ENCODE measurements at regions not wholly inside any gene's neighbourhood (a gene's known extent, or its start where the extent isn't known, plus 50 kb on each side); places are given as distances from the start of the nearest gene placed in this dataset.
A peak's percentile ranks its signal among the peaks of the same experiment; 100 is the strongest.

- DNase-seq, result no peak
Measured at GRCh38 chr11:128250482-128250881, 336.9 kb downstream of the ETS1 start.

GRCh38 chr11:128246810-128247594, 340.4 kb downstream of the ETS1 start:
- DNase-seq, result no peak

GRCh38 chr11:128246364-128246801, 341.0 kb downstream of the ETS1 start:
- DNase-seq, result no peak

- no peak for DNase-seq
Measured at GRCh38 chr11:128244871-128245270, 342.5 kb downstream of the ETS1 start.

GRCh38 chr11:128242451-128242850, 344.9 kb downstream of the ETS1 start:
- no peak for DNase-seq

- DNase-seq, result no peak
Measured at GRCh38 chr11:128240546-128240945, 346.8 kb downstream of the ETS1 start.

GRCh38 chr11:128239306-128239705, 348.1 kb downstream of the ETS1 start:
- DNase-seq, result no peak

GRCh38 chr11:128238521-128239265, 348.7 kb downstream of the ETS1 start:
- DNase-seq, result no peak

- no peak for DNase-seq
Measured at GRCh38 chr11:128236506-128237498, 350.6 kb downstream of the ETS1 start.

- no peak for DNase-seq
Measured at GRCh38 chr11:128235958-128236357, 351.4 kb downstream of the ETS1 start.

- DNase-seq, result peak; percentile 16
Measured at GRCh38 chr11:128235426-128235825, 351.9 kb downstream of the ETS1 start.

GRCh38 chr11:128234143-128234542, 353.2 kb downstream of the ETS1 start:
- no peak for DNase-seq

- no peak for DNase-seq
Measured at GRCh38 chr11:128232588-128232987, 354.8 kb downstream of the ETS1 start.

- no peak for DNase-seq
Measured at GRCh38 chr11:128231845-128232410, 355.4 kb downstream of the ETS1 start.

GRCh38 chr11:128227466-128227865, 359.9 kb downstream of the ETS1 start:
- DNase-seq, result no peak

GRCh38 chr11:128226106-128226716, 361.1 kb downstream of the ETS1 start:
- DNase-seq, result no peak

GRCh38 chr11:128222245-128222884, 365.0 kb downstream of the ETS1 start:
- no peak for DNase-seq

- DNase-seq, result no peak
Measured at GRCh38 chr11:128219731-128220120, 367.6 kb downstream of the ETS1 start.

GRCh38 chr11:128216198-128216597, 371.2 kb downstream of the ETS1 start:
- no peak for DNase-seq

GRCh38 chr11:128215238-128215882, 372.0 kb downstream of the ETS1 start:
- no peak for DNase-seq

- DNase-seq, result no peak
Measured at GRCh38 chr11:128214263-128214662, 373.1 kb downstream of the ETS1 start.
